CD4-positive, alpha-beta T cell (primary cell): ENCODE measurements at regions not wholly inside any gene's neighbourhood (a gene's known extent, or its start where the extent isn't known, plus 50 kb on each side); places are given as distances from the start of the nearest gene placed in this dataset.

Source experiments
- ATAC-seq: fragments of 200-7000 bp; cut with Tn5 transposase; one replicate; pipeline ENCODE4 v1.10.0; 2022; ENCODE audit warnings: mild to moderate bottlenecking; ENCODE audit not compliant: poor library complexity
- CTCF ChIA-PET: fragments of 350-600 bp; sonication (Branson Sonifier 250); formaldehyde crosslinking; loops from one replicate; lab custom pipeline; 2021; ENCODE audit warnings: antibody characterized with exemption, inconsistent platforms; lab: Charles Lee
- POLR2A ChIA-PET: fragments of 350-600 bp; sonication (Branson Sonifier 250); formaldehyde crosslinking; loops from one replicate; lab custom pipeline; 2021; ENCODE audit warnings: antibody characterized with exemption, inconsistent platforms; lab: Charles Lee
- DNase-seq, 14 experiments: peaks; one replicate each; pipeline ENCODE4 v3.0.0-alpha.2; 2013 to 2020; ENCODE audit warnings: mixed read lengths in 2 of 14
- H3K27ac ChIP-seq, 2 donors: one replicate each; pipeline versions ENCODE4 v1.5.1 to v1.7.0; 2013; ENCODE audit warnings: low read length in 2 of 2, low read depth in 1 of 2, mild to moderate bottlenecking in 1 of 2
- H3K27me3 ChIP-seq, 2 experiments: 1 replicate in 1 of 2; 2 replicates in 1 of 2; pipeline versions ENCODE4 v1.6.1 to v1.7.0; 2013; ENCODE audit warnings: low read length in 2 of 2, control low read depth in 1 of 2, mild to moderate bottlenecking in 1 of 2, moderate library complexity in 1 of 2; ENCODE audit not compliant: insufficient read depth in 2 of 2, control insufficient read depth in 1 of 2
- H3K36me3 ChIP-seq: one replicate; pipeline ENCODE4 v1.6.1; 2013; ENCODE audit warnings: low read length, control low read depth; ENCODE audit not compliant: insufficient read depth
- H3K4me1 ChIP-seq: one replicate; pipeline ENCODE4 v1.6.1; 2013; ENCODE audit warnings: low read length, control low read depth; ENCODE audit not compliant: insufficient read depth
- H3K4me3 ChIP-seq: one replicate; pipeline ENCODE4 v1.5.1; 2013; ENCODE audit warnings: mild to moderate bottlenecking, low read length, moderate library complexity
- H3K9me3 ChIP-seq, 2 experiments: 1 replicate in 1 of 2; 2 replicates in 1 of 2; pipeline versions ENCODE4 v1.6.1 to v1.7.0; 2013; ENCODE audit warnings: low read length in 2 of 2, mild to moderate bottlenecking in 2 of 2, control low read depth in 1 of 2, moderate library complexity in 1 of 2; ENCODE audit not compliant: control insufficient read depth in 1 of 2, insufficient read depth in 1 of 2
- H3K27ac Mint-ChIP-seq: one replicate; pipeline ENCODE4 v1.8.0; 2020; ENCODE audit warnings: mixed read lengths
- H3K27me3 Mint-ChIP-seq: one replicate; pipeline ENCODE4 v1.8.0; 2021; ENCODE audit warnings: mixed read lengths
- H3K36me3 Mint-ChIP-seq: one replicate; pipeline ENCODE4 v1.8.0; 2021; ENCODE audit warnings: low read depth, mixed read lengths
- H3K4me1 Mint-ChIP-seq: one replicate; pipeline ENCODE4 v1.8.0; 2021; ENCODE audit warnings: low read depth, mixed read lengths
- H3K4me3 Mint-ChIP-seq: one replicate; pipeline ENCODE4 v1.8.0; 2020; ENCODE audit warnings: mild to moderate bottlenecking, mixed read lengths
- H3K9me3 Mint-ChIP-seq: one replicate; pipeline ENCODE4 v1.8.0; 2020; ENCODE audit warnings: mixed read lengths
- intact Hi-C, 2 experiments: fragments of 100-400 bp; cut with DNase I in 1 of 2; cut with micrococcal nuclease in 1 of 2; formaldehyde crosslinking; loops; one replicate each; pipeline versions ENCODE4 v1.15.1 to v1.9.0; 2023 to 2025; cut with DNase I, micrococcal nuclease
- TF ChIP-seq, protein P1 (sequence below): fragments of 200-600 bp; IDR thresholded peaks from one replicate; pipeline ENCODE4 v1.8.0; 2022; ENCODE audit warnings: antibody characterized with exemption, mild to moderate bottlenecking

- Histone ChIP-seq H3K36me3 (no peaks in the 10 kb centered on the region), H3K27ac (no peak overlapping the region), H3K4me3 (no peak overlapping the region), H3K9me3 (no peaks in the 10 kb centered on the region), H3K27me3 (peaks cover 0 to 3% of the 10 kb centered on the region in 2 experiments), H3K4me1 (no peaks in the 10 kb centered on the region)
- Mint-ChIP-seq H3K9me3 (no peaks in the 10 kb centered on the region), H3K27me3 (peaks cover 39% of the 10 kb centered on the region), H3K4me3 (no peak overlapping the region), H3K4me1 (no peaks in the 10 kb centered on the region), H3K27ac (no peak overlapping the region), H3K36me3 (no peaks in the 10 kb centered on the region)
- TF ChIP-seq, protein P1, sequence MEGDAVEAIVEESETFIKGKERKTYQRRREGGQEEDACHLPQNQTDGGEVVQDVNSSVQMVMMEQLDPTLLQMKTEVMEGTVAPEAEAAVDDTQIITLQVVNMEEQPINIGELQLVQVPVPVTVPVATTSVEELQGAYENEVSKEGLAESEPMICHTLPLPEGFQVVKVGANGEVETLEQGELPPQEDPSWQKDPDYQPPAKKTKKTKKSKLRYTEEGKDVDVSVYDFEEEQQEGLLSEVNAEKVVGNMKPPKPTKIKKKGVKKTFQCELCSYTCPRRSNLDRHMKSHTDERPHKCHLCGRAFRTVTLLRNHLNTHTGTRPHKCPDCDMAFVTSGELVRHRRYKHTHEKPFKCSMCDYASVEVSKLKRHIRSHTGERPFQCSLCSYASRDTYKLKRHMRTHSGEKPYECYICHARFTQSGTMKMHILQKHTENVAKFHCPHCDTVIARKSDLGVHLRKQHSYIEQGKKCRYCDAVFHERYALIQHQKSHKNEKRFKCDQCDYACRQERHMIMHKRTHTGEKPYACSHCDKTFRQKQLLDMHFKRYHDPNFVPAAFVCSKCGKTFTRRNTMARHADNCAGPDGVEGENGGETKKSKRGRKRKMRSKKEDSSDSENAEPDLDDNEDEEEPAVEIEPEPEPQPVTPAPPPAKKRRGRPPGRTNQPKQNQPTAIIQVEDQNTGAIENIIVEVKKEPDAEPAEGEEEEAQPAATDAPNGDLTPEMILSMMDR = no peak
- POLR2A ChIA-PET = no interaction called here
- ATAC-seq (no peak), DNase-seq (no peak)
- intact Hi-C loops = no loop called here
- CTCF ChIA-PET = no interaction called here
These were observed 177.1 kb upstream of the LCORL start for GRCh38 chr4:18198653-18199052.

GRCh38 chr4:18197467-18197866 is 175.9 kb upstream of the LCORL start:
- Histone ChIP-seq H3K27ac (no peak overlapping the region), H3K27me3 (peaks cover 0 to 3% of the 10 kb centered on the region in 2 experiments), H3K4me1 (no peaks in the 10 kb centered on the region), H3K36me3 (no peaks in the 10 kb centered on the region), H3K4me3 (no peak overlapping the region), H3K9me3 (no peaks in the 10 kb centered on the region)
- no peaks in the 10 kb centered on the region for H3K4me1 Mint-ChIP-seq
- TF ChIP-seq, protein P1 = no peak
- H3K27ac Mint-ChIP-seq = no peak overlapping the region
- peaks cover 48% of the 10 kb centered on the region for H3K27me3 Mint-ChIP-seq
- ATAC-seq (no peak), DNase-seq (no peak)
- H3K36me3 Mint-ChIP-seq = no peaks in the 10 kb centered on the region
- intact Hi-C loops = no loop called here
- CTCF ChIA-PET = no interaction called here
- POLR2A ChIA-PET = no interaction called here
- no peaks in the 10 kb centered on the region for H3K9me3 Mint-ChIP-seq
- no peak overlapping the region for H3K4me3 Mint-ChIP-seq

GRCh38 chr4:18194278-18194677 is 172.7 kb upstream of the LCORL start:
- CTCF ChIA-PET = no interaction called here
- H3K9me3 Mint-ChIP-seq = no peaks in the 10 kb centered on the region
- intact Hi-C loops = no loop called here

More at GRCh38 chr4:18194278-18194677, 172.7 kb upstream of the LCORL start:
- ATAC-seq (no peak), DNase-seq (no peak)
- Mint-ChIP-seq H3K27me3 (peaks cover 33% of the 10 kb centered on the region), H3K4me1 (no peaks in the 10 kb centered on the region), H3K36me3 (no peaks in the 10 kb centered on the region), H3K4me3 (no peak overlapping the region), H3K27ac (no peak overlapping the region)
- Histone ChIP-seq H3K4me1 (no peaks in the 10 kb centered on the region), H3K27me3 (peaks cover 0 to 3% of the 10 kb centered on the region in 2 experiments), H3K36me3 (no peaks in the 10 kb centered on the region), H3K27ac (no peak overlapping the region), H3K4me3 (no peak overlapping the region), H3K9me3 (no peaks in the 10 kb centered on the region)
- POLR2A ChIA-PET = no interaction called here
- TF ChIP-seq, protein P1 = no peak
